ENCODE measurements at regions not wholly inside any gene's neighbourhood (a gene's known extent, or its start where the extent isn't known, plus 50 kb on each side); places are given as distances from the start of the nearest gene placed in this dataset.

DNA sequence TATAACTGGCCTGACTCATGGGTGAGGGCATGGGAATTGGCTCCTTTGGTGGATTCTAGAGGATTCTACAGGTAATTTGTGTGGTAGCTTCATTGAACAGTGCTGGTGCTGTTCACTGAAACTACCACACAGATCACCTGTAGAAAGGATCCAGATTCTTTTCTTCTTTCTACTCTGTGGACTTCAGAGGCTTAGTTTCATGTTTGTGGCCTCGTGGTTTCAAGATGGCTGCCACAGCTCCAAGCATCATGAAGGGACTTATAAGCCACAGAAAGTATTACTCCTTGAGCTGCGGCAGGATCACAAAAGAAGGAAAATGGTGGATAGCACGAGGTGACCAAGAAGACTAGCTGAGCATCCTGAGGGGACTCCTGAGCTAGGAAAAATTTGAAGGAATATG is 88.9 kb downstream of the ADCYAP1 start:
- in situ Hi-C loops (cut with MboI) = no loop called here
- Histone ChIP-seq H3K4me1 (ENCODE audit: insufficient read depth) (peaks cover 8% of the 10 kb centered on the region; the same call in 1 of the 2 replicates), H2AFZ (no peak overlapping the region), H3K36me3 (ENCODE audit: low read depth) (no peaks in the 10 kb centered on the region), H3K9ac (no peak overlapping the region), H3F3A (ENCODE audit: insufficient read depth) (no peaks in the 10 kb centered on the region; the same call in 1 of the 2 replicates), H3K79me2 (ENCODE audit: insufficient read depth) (no peaks in the 10 kb centered on the region), H3K9me3 (ENCODE audit: low read depth) (no peaks in the 10 kb centered on the region), H3K4me3 (no peak overlapping the region), H3K27ac (no peak overlapping the region), H3K4me2 (ENCODE audit: unreplicated experiment) (no peak overlapping the region), H3K9me2 (ENCODE audit: insufficient read depth) (no peaks in the 10 kb centered on the region), H3K27me3 (replicated peaks; ENCODE audit: insufficient read depth) (no peaks in the 10 kb centered on the region), H4K20me1 (ENCODE audit: insufficient read depth) (no peaks in the 10 kb centered on the region)
- TF ChIP-seq EZH2phosphoT487 (IDR thresholded peaks at IDR 0.05; ENCODE audit: insufficient read depth, low read depth) = no peak
- TF ChIP-seq EZH2 (IDR thresholded peaks at IDR 0.05; ENCODE audit: insufficient read depth, poor library complexity, severe bottlenecking) = no peak
- no peak for DNase-seq
- WGBS, 2 experiments (ENCODE audit: low coverage in 1 of 2, low lambda C conversion rate in 2 of 2, missing lambda C conversion rate in 2 of 2) = 19 to 30% methylated on average over 3 of the region's 3 CpGs

DNA sequence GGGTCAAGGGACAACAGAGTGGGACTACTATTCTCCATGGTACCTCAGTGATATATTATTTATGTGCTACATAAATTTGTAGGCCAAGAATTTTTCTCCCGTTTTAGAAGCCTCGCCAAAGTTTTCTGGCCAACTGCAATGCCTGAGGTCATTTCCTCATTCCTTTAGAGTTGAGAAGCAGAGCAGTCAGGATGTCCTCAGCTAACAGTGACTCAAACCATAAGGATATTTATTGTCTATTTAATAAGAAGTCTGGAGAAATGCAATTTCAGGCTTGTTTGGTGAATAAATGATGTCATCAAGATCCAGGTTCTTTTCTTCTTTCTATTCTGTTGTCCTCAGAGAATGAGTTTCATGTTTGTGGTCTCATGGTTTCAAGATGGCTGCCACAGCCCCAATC is 91.0 kb downstream of the ADCYAP1 start:
- in situ Hi-C loops (cut with MboI) = no loop called here

DNA sequence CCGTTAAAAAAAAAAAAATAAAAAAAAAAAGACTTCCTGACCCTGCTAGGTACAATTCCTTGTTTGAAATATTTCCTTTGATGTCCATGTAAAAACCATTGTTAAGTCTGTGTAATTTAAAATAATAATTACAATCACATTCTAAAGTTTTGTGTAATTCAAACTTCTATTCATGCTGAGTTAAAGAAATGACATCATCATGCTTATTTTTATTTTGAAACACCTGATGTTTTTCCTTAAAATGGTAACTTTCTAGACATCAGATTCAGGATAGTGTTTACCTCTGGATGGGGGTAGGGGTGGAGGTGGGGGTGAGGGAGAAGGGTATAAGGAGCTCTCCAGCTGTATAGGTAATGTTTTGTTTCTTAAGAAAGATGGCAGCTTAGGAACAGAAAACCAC is 92.8 kb downstream of the ADCYAP1 start:
- H3K4me2 ChIP-seq (ENCODE audit: unreplicated experiment) = no peak overlapping the region
- H3K4me1 ChIP-seq (ENCODE audit: insufficient read depth) = peaks cover 8% of the 10 kb centered on the region; the same call in 1 of the 2 replicates
- no peak for DNase-seq
- 33 to 50% methylated on average over 1 of the region's 1 CpG for WGBS, 2 experiments (ENCODE audit: low coverage in 1 of 2, low lambda C conversion rate in 2 of 2, missing lambda C conversion rate in 2 of 2)
- no peaks in the 10 kb centered on the region; the same call in 1 of the 2 replicates for H3F3A ChIP-seq (ENCODE audit: insufficient read depth)
- H3K9me2 ChIP-seq (ENCODE audit: insufficient read depth) = no peaks in the 10 kb centered on the region
- no peak overlapping the region for H3K4me3 ChIP-seq
- H3K36me3 ChIP-seq (ENCODE audit: low read depth) = no peaks in the 10 kb centered on the region
- no peaks in the 10 kb centered on the region for H3K9me3 ChIP-seq (ENCODE audit: low read depth)
- no peak overlapping the region for H2AFZ ChIP-seq
- in situ Hi-C loops (cut with MboI) = no loop called here
- no peak for TF ChIP-seq EZH2 (IDR thresholded peaks at IDR 0.05; ENCODE audit: insufficient read depth, poor library complexity, severe bottlenecking)
- no peak for TF ChIP-seq EZH2phosphoT487 (IDR thresholded peaks at IDR 0.05; ENCODE audit: insufficient read depth, low read depth)
- no peaks in the 10 kb centered on the region for H4K20me1 ChIP-seq (ENCODE audit: insufficient read depth)
- H3K9ac ChIP-seq = no peak overlapping the region
- H3K27me3 ChIP-seq (replicated peaks; ENCODE audit: insufficient read depth) = no peaks in the 10 kb centered on the region
- no peak overlapping the region for H3K27ac ChIP-seq
- H3K79me2 ChIP-seq (ENCODE audit: insufficient read depth) = no peaks in the 10 kb centered on the region

More for the DNA sequence above, 91.0 kb downstream of the ADCYAP1 start:
- Histone ChIP-seq H4K20me1 (ENCODE audit: insufficient read depth) (no peaks in the 10 kb centered on the region), H3K36me3 (ENCODE audit: low read depth) (no peaks in the 10 kb centered on the region), H3K4me2 (ENCODE audit: unreplicated experiment) (no peak overlapping the region), H3K9me3 (ENCODE audit: low read depth) (no peaks in the 10 kb centered on the region), H3K27me3 (replicated peaks; ENCODE audit: insufficient read depth) (no peaks in the 10 kb centered on the region), H2AFZ (no peak overlapping the region), H3K4me3 (no peak overlapping the region), H3F3A (ENCODE audit: insufficient read depth) (no peaks in the 10 kb centered on the region; the same call in 1 of the 2 replicates), H3K27ac (peak overlapping the region; percentile 68), H3K79me2 (ENCODE audit: insufficient read depth) (no peaks in the 10 kb centered on the region), H3K9ac (no peak overlapping the region), H3K9me2 (ENCODE audit: insufficient read depth) (no peaks in the 10 kb centered on the region), H3K4me1 (ENCODE audit: insufficient read depth) (peaks cover 8% of the 10 kb centered on the region; the same call in 1 of the 2 replicates)
- 12 to 22% methylated on average over 2 of the region's 2 CpGs for WGBS, 2 experiments (ENCODE audit: low coverage in 1 of 2, low lambda C conversion rate in 2 of 2, missing lambda C conversion rate in 2 of 2)
- no peak for TF ChIP-seq EZH2phosphoT487 (IDR thresholded peaks at IDR 0.05; ENCODE audit: insufficient read depth, low read depth)
- TF ChIP-seq EZH2 (IDR thresholded peaks at IDR 0.05; ENCODE audit: insufficient read depth, poor library complexity, severe bottlenecking) = no peak
- peak; percentile 74 for DNase-seq

DNA sequence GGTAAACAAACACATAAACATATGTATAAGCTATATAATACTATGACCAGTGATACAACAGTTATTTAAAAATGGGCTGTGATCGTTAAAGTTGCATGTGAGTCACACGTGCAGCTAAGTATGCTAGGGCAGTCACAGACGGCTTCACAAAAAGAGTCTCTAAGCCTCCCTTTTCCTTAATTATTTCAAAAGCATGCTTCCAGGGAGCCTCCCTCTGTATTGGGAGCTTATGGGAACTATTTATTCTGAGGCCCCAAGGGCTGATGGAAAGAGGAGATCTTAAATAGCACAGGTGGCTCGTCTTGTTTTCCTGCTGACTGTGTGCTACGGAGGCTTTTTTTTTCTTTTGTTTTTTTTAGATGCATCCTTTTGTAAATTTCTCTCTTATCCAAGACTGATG is 94.3 kb downstream of the ADCYAP1 start:
- no peaks in the 10 kb centered on the region for H3K79me2 ChIP-seq (ENCODE audit: insufficient read depth)
- no peaks in the 10 kb centered on the region for H3K9me3 ChIP-seq (ENCODE audit: low read depth)
- no peak overlapping the region for H3K4me2 ChIP-seq (ENCODE audit: unreplicated experiment)
- no peaks in the 10 kb centered on the region; the same call in 1 of the 2 replicates for H3F3A ChIP-seq (ENCODE audit: insufficient read depth)
- 27 to 36% methylated on average over 5 of the region's 5 CpGs for WGBS, 2 experiments (ENCODE audit: low coverage in 1 of 2, low lambda C conversion rate in 2 of 2, missing lambda C conversion rate in 2 of 2)
- in situ Hi-C loops (cut with MboI) = no loop called here
- no peaks in the 10 kb centered on the region for H3K36me3 ChIP-seq (ENCODE audit: low read depth)
- no peaks in the 10 kb centered on the region for H4K20me1 ChIP-seq (ENCODE audit: insufficient read depth)
- H3K4me1 ChIP-seq (ENCODE audit: insufficient read depth) = peaks cover 8% of the 10 kb centered on the region; the same call in 1 of the 2 replicates
- no peak overlapping the region for H3K27ac ChIP-seq
- H3K27me3 ChIP-seq (replicated peaks; ENCODE audit: insufficient read depth) = no peaks in the 10 kb centered on the region
- no peaks in the 10 kb centered on the region for H3K9me2 ChIP-seq (ENCODE audit: insufficient read depth)
- DNase-seq = no peak
- H3K9ac ChIP-seq = no peak overlapping the region
- H2AFZ ChIP-seq = no peak overlapping the region
- no peak overlapping the region for H3K4me3 ChIP-seq
- TF ChIP-seq EZH2 (IDR thresholded peaks at IDR 0.05; ENCODE audit: insufficient read depth, poor library complexity, severe bottlenecking) (no peak), EZH2phosphoT487 (IDR thresholded peaks at IDR 0.05; ENCODE audit: insufficient read depth, low read depth) (no peak)
